ENCODE measurements at regions not wholly inside any gene's neighbourhood (a gene's known extent, or its start where the extent isn't known, plus 50 kb on each side); places are given as distances from the start of the nearest gene placed in this dataset.

DNA sequence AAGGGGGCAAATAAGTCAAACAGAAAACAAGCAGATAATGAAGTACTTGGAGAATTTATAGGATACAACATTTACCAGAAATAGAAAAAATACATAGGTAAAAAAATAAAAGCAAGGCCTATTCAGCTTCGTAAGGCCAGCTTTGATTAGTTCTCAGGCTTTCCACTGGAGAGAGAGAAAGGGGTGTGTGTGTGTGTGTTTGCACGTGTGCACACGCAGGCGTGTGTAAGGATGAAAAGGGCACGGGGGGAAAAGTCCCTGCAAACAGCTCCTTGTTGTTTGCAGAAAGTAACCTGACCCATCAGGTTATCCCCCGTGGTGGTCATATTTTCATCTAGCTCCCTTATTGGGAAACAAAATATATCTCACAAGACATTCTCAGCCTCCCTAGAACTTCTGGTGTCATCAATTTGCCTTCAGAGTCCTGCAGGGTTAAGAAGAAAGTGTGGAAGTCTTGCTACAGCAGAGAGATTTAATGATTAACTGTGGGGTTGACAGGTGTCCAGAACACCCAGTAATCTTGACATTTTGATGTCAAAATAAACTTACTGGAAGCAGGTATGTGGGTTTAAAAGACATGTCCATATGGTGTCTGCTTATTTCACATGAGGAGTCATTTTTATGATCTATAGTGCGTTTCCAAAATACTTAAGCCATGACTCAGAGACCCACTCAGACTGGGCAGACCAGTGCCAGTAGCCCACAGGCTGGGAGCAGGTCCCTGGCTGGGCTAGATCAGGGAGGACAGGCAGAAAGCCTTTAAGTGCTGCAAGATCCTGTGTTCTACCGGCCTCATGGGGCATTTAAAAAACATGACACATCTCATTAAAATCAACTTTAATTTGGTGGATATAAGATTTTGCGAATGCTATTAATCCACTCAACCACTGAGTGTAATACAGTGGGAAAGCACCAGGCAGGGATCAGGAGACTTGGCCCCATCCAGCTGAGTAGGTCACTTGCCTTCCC lies 487.6 kb upstream of the CAMK1G start:
- H3K4me1 ChIP-seq (ENCODE audit: control insufficient read depth, insufficient read depth, low read length), result no peaks in the 10 kb centered on the region
- no peak overlapping the region for H3K4me3 ChIP-seq (ENCODE audit: low read depth, low read length)
- TF ChIP-seq ZNF248 (tag by site-specific recombination; IDR thresholded peaks at IDR 0.05) (no peak), KLF1 (tag by site-specific recombination; IDR thresholded peaks at IDR 0.05) (no peak), ZNF133 (tag by site-specific recombination; IDR thresholded peaks at IDR 0.05) (no peak), MYNN (tag by site-specific recombination; IDR thresholded peaks at IDR 0.05; ENCODE audit: borderline replicate concordance) (no peak), GLIS1 (tag by site-specific recombination; IDR thresholded peaks at IDR 0.05) (peak; percentile 65), ZNF48 (tag by site-specific recombination; IDR thresholded peaks at IDR 0.05) (no peak)
- no peaks in the 10 kb centered on the region for H3K36me3 ChIP-seq (ENCODE audit: control insufficient read depth in 2 of 2, insufficient read depth in 1 of 2, low read length in 2 of 2)
- H3K9me3 ChIP-seq (ENCODE audit: control insufficient read depth, insufficient read depth, low read depth, low read length), result no peaks in the 10 kb centered on the region
- POLR2A ChIA-PET, result no interaction called here
- CTCF ChIA-PET, result interaction anchor here (0.5 kb wide), 1 partner anchor 109 kb away, joined by 3 read pairs; no protein-coding TSS in a partner anchor
- no peak overlapping the region for H3K27ac ChIP-seq (ENCODE audit: extremely low read depth, low read depth, low read length)

DNA sequence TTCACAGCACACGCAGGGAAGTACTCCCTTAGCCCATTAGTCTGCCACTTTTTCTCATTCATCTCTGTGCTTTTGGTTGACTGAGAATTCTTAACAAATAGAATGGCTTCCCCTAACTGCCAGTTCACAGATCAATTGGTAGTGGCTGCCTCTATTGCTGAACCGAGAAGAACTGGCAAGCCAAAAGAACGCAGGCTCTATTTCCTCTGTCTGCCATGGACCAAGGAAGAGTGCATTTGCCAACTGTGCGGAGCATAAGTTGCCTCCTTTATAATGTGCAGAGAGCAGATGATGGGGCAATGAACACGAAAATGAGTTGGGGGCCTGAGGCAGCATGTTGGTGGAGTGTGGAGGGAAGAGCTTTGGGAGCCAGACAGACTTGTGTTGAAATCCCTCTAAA lies 483.1 kb upstream of the CAMK1G start:
- POLR2A ChIA-PET, result no interaction called here
- no peak overlapping the region for H3K27ac ChIP-seq (ENCODE audit: extremely low read depth, low read depth, low read length)
- no peaks in the 10 kb centered on the region for H3K4me1 ChIP-seq (ENCODE audit: control insufficient read depth, insufficient read depth, low read length)

DNA sequence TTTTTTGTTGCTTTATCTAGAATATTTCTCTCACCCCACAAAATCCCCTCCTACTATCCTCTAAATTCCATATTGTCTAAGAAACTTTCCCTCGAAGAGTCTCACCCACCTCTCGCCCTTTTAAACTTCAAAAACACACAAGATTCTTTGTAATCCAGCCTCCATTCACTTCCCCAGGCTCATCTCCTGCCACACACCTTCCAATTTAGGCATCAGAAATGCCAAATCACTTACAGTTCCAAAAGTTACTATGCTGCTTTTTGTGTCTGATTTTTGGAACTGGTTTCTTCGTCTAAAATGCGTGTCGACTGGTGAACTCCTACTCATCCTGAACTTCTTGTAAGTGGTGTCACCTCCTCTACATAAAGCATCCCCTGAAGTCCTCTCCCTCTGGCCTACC lies 482.4 kb upstream of the CAMK1G start:
- Histone ChIP-seq H3K36me3 (ENCODE audit: control insufficient read depth in 2 of 2, insufficient read depth in 1 of 2, low read length in 2 of 2) (no peaks in the 10 kb centered on the region), H3K27ac (ENCODE audit: extremely low read depth, low read depth, low read length) (no peak overlapping the region), H3K9me3 (ENCODE audit: control insufficient read depth, insufficient read depth, low read depth, low read length) (no peaks in the 10 kb centered on the region), H3K4me1 (ENCODE audit: control insufficient read depth, insufficient read depth, low read length) (no peaks in the 10 kb centered on the region; the same call in 1 of the 2 replicates), H3K4me3 (ENCODE audit: low read depth, low read length) (no peak overlapping the region)
- ChIA-PET POLR2A (no interaction called here), CTCF (interaction anchor here (0.7 kb wide), 1 partner anchor 723 kb away, joined by 4 read pairs; no protein-coding TSS in a partner anchor)
- no peak for TF ChIP-seq ZFP69B (tag by site-specific recombination; IDR thresholded peaks at IDR 0.05)
- TF ChIP-seq GLIS1 (tag by site-specific recombination; IDR thresholded peaks at IDR 0.05), result no peak
- TF ChIP-seq HOXA7 (CRISPR knock-in tag; IDR thresholded peaks at IDR 0.05; ENCODE audit: borderline replicate concordance), result no peak
- no peak for TF ChIP-seq ZNF571 (tag by site-specific recombination; IDR thresholded peaks at IDR 0.05)
- no peak for TF ChIP-seq ZNF221 (tag by site-specific recombination; IDR thresholded peaks at IDR 0.05; ENCODE audit: borderline replicate concordance)
- TF ChIP-seq, protein P1, sequence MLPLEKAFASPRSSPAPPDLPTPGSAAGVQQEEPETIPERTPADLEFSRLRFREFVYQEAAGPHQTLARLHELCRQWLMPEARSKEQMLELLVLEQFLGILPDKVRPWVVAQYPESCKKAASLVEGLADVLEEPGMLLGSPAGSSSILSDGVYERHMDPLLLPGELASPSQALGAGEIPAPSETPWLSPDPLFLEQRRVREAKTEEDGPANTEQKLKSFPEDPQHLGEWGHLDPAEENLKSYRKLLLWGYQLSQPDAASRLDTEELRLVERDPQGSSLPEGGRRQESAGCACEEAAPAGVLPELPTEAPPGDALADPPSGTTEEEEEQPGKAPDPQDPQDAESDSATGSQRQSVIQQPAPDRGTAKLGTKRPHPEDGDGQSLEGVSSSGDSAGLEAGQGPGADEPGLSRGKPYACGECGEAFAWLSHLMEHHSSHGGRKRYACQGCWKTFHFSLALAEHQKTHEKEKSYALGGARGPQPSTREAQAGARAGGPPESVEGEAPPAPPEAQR (tag by site-specific recombination; IDR thresholded peaks at IDR 0.05), result no peak
- TF ChIP-seq ZNF560 (tag by site-specific recombination; IDR thresholded peaks at IDR 0.05; ENCODE audit: borderline replicate concordance), result no peak
- no peak for TF ChIP-seq ZNF600 (tag by site-specific recombination; IDR thresholded peaks at IDR 0.05)
- TF ChIP-seq ZNF146 (tag by site-specific recombination; IDR thresholded peaks at IDR 0.05), result no peak
- TF ChIP-seq SALL2 (tag by site-specific recombination; IDR thresholded peaks at IDR 0.05; ENCODE audit: borderline replicate concordance), result no peak
- no peak for TF ChIP-seq SP2 (tag by site-specific recombination; IDR thresholded peaks at IDR 0.05)

More for the DNA sequence above, 483.1 kb upstream of the CAMK1G start:
- CTCF ChIA-PET, result interaction anchor here (0.7 kb wide), 1 partner anchor 724 kb away, joined by 4 read pairs; no protein-coding TSS in a partner anchor
- Histone ChIP-seq H3K36me3 (ENCODE audit: control insufficient read depth in 2 of 2, insufficient read depth in 1 of 2, low read length in 2 of 2) (no peaks in the 10 kb centered on the region), H3K4me3 (ENCODE audit: low read depth, low read length) (no peak overlapping the region), H3K9me3 (ENCODE audit: control insufficient read depth, insufficient read depth, low read depth, low read length) (no peaks in the 10 kb centered on the region)
- no peak for TF ChIP-seq ZNF521 (tag by site-specific recombination; IDR thresholded peaks at IDR 0.05)
- TF ChIP-seq GLIS2 (tag by site-specific recombination; IDR thresholded peaks at IDR 0.05), result no peak
- no peak for TF ChIP-seq ZSCAN16 (tag by site-specific recombination; IDR thresholded peaks at IDR 0.05)
